OCI-LY7 (cell line): ENCODE measurements at regions not wholly inside any gene's neighbourhood (a gene's known extent, or its start where the extent isn't known, plus 50 kb on each side); places are given as distances from the start of the nearest gene placed in this dataset.

ENCODE experiments used
- EZH2phosphoT487 ChIP-seq: fragments of 200-600 bp; sonication (generic); IDR thresholded peaks from 2 replicates; pipeline ENCODE4 v1.6.1; 2018; ENCODE audit warnings: low read depth, borderline replicate concordance, mild to moderate bottlenecking, mixed run types, antibody characterized with exemption, low read length, moderate library complexity, mixed read lengths
- TF ChIP-seq, protein P1 (sequence below): fragments of 200-600 bp; sonication (generic); conservative IDR thresholded peaks from 2 replicates; pipeline ENCODE4 v1.5.1; 2014; ENCODE audit warnings: mild to moderate bottlenecking, antibody characterized with exemption, low read length, moderate library complexity, mixed read lengths

DNA sequence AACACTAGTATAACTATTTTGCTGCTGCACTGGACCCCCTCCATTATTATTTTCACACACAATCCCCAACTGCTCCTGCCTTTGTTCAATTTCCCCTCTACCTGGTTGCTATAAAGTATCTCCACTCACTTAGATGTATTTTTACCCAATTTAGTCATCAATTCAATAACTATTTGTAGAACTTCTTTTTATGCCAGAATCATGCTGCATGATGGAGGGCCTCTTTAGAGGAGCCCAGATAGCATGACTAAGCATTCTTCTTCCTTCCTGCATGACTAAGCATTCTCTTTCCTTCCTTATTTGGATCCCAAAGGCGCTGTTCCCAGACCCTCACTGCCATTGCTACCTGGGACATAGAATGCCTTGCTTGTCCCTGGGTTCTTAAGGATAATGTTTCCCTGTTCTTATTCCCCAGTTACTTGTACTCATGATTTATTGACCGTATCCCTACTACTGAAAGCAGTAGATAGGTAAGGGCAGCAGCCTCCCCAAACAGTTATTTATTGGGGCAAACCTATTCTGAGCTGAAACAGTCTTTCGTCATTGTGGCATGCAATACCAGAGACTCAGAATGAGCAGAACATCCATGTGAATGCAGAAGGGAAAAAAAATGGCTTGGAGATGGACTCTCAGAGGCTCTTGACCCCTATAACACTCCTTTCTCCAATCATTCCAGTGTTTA, 89.3 kb upstream of the AKT3 start:
- TF ChIP-seq, protein P1, sequence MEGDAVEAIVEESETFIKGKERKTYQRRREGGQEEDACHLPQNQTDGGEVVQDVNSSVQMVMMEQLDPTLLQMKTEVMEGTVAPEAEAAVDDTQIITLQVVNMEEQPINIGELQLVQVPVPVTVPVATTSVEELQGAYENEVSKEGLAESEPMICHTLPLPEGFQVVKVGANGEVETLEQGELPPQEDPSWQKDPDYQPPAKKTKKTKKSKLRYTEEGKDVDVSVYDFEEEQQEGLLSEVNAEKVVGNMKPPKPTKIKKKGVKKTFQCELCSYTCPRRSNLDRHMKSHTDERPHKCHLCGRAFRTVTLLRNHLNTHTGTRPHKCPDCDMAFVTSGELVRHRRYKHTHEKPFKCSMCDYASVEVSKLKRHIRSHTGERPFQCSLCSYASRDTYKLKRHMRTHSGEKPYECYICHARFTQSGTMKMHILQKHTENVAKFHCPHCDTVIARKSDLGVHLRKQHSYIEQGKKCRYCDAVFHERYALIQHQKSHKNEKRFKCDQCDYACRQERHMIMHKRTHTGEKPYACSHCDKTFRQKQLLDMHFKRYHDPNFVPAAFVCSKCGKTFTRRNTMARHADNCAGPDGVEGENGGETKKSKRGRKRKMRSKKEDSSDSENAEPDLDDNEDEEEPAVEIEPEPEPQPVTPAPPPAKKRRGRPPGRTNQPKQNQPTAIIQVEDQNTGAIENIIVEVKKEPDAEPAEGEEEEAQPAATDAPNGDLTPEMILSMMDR, result no peak
- TF ChIP-seq EZH2phosphoT487, result no peak
